ENCODE measurements at regions not wholly inside any gene's neighbourhood (a gene's known extent, or its start where the extent isn't known, plus 50 kb on each side); places are given as distances from the start of the nearest gene placed in this dataset.

DNA sequence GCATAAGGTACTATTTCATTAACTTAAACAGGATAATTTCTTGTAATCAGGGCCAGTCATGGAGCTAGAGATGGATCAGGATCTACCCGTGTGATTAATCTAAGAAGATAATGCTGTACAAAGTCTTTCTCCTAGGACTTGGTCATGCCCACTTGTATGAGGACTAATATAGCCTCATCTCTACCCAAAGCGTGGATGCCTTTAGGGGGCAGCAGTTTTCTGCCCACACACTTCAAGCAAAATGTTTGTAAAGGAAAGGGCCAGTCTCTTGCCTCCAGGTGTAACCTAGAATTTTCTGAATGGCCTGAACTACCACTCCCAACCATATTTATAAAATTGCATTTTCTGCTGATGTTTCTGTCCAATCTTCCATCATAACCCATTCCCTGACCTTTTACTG, 764.0 kb upstream of the IGFBP3 start:
- no peaks in the 10 kb centered on the region for H3F3A ChIP-seq (replicated peaks; ENCODE audit: low read depth)
- H3K27me3 ChIP-seq (ENCODE audit: insufficient read depth), result no peaks in the 10 kb centered on the region
- Mint-ChIP-seq H3K27me3 (ENCODE audit: insufficient read depth, low read depth, poor library complexity) (peaks cover 4% of the 10 kb centered on the region), H3K27ac (no peak overlapping the region), H3K4me3 (no peak overlapping the region), H3K4me1 (no peaks in the 10 kb centered on the region), H3K36me3 (ENCODE audit: low read depth) (no peaks in the 10 kb centered on the region), H3K9me3 (no peaks in the 10 kb centered on the region; the same call in 2 of the 3 replicates)
- no peak overlapping the region for H3K4me2 ChIP-seq
- H3K27ac ChIP-seq (ENCODE audit: low read depth), result no peak overlapping the region
- H3K36me3 ChIP-seq (ENCODE audit: insufficient read depth), result no peaks in the 10 kb centered on the region
- no peak overlapping the region for H3K4me3 ChIP-seq
- no peaks in the 10 kb centered on the region for H3K79me2 ChIP-seq (replicated peaks; ENCODE audit: insufficient read depth)
- no peaks in the 10 kb centered on the region for H4K20me1 ChIP-seq (replicated peaks; ENCODE audit: insufficient read depth)
- TF ChIP-seq ZNF331 (CRISPR knock-in tag; IDR thresholded peaks at IDR 0.05; ENCODE audit: low read depth) (no peak), ZNF114 (CRISPR knock-in tag; IDR thresholded peaks at IDR 0.05) (no peak)
- TF ChIP-seq, protein P1, sequence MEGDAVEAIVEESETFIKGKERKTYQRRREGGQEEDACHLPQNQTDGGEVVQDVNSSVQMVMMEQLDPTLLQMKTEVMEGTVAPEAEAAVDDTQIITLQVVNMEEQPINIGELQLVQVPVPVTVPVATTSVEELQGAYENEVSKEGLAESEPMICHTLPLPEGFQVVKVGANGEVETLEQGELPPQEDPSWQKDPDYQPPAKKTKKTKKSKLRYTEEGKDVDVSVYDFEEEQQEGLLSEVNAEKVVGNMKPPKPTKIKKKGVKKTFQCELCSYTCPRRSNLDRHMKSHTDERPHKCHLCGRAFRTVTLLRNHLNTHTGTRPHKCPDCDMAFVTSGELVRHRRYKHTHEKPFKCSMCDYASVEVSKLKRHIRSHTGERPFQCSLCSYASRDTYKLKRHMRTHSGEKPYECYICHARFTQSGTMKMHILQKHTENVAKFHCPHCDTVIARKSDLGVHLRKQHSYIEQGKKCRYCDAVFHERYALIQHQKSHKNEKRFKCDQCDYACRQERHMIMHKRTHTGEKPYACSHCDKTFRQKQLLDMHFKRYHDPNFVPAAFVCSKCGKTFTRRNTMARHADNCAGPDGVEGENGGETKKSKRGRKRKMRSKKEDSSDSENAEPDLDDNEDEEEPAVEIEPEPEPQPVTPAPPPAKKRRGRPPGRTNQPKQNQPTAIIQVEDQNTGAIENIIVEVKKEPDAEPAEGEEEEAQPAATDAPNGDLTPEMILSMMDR (conservative IDR thresholded peaks at IDR 0.05; ENCODE audit: low read depth in 2 of 2), result peak; percentile 49 to 67
- TF ChIP-seq, protein P2, sequence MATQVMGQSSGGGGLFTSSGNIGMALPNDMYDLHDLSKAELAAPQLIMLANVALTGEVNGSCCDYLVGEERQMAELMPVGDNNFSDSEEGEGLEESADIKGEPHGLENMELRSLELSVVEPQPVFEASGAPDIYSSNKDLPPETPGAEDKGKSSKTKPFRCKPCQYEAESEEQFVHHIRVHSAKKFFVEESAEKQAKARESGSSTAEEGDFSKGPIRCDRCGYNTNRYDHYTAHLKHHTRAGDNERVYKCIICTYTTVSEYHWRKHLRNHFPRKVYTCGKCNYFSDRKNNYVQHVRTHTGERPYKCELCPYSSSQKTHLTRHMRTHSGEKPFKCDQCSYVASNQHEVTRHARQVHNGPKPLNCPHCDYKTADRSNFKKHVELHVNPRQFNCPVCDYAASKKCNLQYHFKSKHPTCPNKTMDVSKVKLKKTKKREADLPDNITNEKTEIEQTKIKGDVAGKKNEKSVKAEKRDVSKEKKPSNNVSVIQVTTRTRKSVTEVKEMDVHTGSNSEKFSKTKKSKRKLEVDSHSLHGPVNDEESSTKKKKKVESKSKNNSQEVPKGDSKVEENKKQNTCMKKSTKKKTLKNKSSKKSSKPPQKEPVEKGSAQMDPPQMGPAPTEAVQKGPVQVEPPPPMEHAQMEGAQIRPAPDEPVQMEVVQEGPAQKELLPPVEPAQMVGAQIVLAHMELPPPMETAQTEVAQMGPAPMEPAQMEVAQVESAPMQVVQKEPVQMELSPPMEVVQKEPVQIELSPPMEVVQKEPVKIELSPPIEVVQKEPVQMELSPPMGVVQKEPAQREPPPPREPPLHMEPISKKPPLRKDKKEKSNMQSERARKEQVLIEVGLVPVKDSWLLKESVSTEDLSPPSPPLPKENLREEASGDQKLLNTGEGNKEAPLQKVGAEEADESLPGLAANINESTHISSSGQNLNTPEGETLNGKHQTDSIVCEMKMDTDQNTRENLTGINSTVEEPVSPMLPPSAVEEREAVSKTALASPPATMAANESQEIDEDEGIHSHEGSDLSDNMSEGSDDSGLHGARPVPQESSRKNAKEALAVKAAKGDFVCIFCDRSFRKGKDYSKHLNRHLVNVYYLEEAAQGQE (IDR thresholded peaks at IDR 0.05; ENCODE audit: unreplicated experiment), result no peak
- TF ChIP-seq, protein P3, sequence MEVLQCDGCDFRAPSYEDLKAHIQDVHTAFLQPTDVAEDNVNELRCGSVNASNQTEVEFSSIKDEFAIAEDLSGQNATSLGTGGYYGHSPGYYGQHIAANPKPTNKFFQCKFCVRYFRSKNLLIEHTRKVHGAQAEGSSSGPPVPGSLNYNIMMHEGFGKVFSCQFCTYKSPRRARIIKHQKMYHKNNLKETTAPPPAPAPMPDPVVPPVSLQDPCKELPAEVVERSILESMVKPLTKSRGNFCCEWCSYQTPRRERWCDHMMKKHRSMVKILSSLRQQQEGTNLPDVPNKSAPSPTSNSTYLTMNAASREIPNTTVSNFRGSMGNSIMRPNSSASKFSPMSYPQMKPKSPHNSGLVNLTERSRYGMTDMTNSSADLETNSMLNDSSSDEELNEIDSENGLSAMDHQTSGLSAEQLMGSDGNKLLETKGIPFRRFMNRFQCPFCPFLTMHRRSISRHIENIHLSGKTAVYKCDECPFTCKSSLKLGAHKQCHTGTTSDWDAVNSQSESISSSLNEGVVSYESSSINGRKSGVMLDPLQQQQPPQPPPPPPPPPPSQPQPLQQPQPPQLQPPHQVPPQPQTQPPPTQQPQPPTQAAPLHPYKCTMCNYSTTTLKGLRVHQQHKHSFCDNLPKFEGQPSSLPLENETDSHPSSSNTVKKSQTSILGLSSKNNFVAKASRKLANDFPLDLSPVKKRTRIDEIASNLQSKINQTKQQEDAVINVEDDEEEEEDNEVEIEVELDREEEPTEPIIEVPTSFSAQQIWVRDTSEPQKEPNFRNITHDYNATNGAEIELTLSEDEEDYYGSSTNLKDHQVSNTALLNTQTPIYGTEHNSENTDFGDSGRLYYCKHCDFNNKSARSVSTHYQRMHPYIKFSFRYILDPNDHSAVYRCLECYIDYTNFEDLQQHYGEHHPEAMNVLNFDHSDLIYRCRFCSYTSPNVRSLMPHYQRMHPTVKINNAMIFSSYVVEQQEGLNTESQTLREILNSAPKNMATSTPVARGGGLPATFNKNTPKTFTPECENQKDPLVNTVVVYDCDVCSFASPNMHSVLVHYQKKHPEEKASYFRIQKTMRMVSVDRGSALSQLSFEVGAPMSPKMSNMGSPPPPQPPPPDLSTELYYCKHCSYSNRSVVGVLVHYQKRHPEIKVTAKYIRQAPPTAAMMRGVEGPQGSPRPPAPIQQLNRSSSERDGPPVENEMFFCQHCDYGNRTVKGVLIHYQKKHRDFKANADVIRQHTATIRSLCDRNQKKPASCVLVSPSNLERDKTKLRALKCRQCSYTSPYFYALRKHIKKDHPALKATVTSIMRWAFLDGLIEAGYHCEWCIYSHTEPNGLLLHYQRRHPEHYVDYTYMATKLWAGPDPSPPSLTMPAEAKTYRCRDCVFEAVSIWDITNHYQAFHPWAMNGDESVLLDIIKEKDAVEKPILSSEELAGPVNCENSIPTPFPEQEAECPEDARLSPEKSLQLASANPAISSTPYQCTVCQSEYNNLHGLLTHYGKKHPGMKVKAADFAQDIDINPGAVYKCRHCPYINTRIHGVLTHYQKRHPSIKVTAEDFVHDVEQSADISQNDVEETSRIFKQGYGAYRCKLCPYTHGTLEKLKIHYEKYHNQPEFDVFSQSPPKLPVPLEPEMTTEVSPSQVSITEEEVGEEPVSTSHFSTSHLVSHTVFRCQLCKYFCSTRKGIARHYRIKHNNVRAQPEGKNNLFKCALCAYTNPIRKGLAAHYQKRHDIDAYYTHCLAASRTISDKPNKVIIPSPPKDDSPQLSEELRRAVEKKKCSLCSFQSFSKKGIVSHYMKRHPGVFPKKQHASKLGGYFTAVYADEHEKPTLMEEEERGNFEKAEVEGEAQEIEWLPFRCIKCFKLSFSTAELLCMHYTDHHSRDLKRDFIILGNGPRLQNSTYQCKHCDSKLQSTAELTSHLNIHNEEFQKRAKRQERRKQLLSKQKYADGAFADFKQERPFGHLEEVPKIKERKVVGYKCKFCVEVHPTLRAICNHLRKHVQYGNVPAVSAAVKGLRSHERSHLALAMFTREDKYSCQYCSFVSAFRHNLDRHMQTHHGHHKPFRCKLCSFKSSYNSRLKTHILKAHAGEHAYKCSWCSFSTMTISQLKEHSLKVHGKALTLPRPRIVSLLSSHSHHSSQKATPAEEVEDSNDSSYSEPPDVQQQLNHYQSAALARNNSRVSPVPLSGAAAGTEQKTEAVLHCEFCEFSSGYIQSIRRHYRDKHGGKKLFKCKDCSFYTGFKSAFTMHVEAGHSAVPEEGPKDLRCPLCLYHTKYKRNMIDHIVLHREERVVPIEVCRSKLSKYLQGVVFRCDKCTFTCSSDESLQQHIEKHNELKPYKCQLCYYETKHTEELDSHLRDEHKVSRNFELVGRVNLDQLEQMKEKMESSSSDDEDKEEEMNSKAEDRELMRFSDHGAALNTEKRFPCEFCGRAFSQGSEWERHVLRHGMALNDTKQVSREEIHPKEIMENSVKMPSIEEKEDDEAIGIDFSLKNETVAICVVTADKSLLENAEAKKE (CRISPR knock-in tag; IDR thresholded peaks at IDR 0.05), result no peak
- H2AFZ ChIP-seq, result no peak overlapping the region
- H3K9me2 ChIP-seq (ENCODE audit: insufficient read depth), result 0 out of 2 replicates have a peak, but pooled peaks cover 11% of the 10 kb centered on the region
- no peaks in the 10 kb centered on the region for H3K4me1 ChIP-seq (ENCODE audit: insufficient read depth)
- peak; percentile 23 for DNase-seq (ENCODE audit: low spot score)
- ATAC-seq, result peak; percentile 63
